ENCODE measurements at regions not wholly inside any gene's neighbourhood (a gene's known extent, or its start where the extent isn't known, plus 50 kb on each side); places are given as distances from the start of the nearest gene placed in this dataset.

DNA sequence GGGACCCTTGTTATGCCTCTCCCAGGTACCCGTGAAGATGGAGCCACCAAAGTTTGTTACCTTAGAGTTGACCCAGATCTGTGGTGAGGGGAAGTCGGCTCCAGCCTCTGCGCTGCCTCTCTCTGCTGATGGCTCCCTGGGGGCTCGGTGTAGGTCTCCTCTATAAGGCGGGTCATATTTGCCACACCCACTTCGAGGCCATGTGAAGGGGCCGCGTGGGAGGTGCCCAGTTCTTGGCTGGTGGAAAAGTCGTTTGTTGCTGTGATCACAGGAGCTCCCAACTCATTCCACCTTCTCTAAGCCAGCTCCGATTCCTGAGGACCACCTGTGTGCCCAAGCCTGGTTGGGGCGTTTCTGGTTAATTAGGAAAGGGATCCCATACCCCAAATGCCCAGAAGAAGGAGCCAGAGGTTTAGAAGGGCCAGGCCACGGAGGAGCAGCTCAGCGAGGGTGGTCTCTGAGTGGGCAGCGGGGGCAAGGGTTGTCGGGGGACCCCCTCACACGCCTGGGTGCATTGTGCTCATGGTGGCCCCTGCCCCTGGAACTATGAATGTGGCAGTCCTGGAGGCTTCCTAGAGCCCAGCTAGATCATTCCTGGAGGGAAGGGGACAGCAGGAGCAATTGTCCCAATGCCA, 296.5 kb downstream of the ZNF536 start:
- TF ChIP-seq BACH2 (CRISPR knock-in tag; IDR thresholded peaks at IDR 0.05; ENCODE audit: borderline replicate concordance) (no peak), RARB (CRISPR knock-in tag; IDR thresholded peaks at IDR 0.05) (no peak), ZFP30 (CRISPR knock-in tag; IDR thresholded peaks at IDR 0.05) (no peak), ZC3H10 (CRISPR knock-in tag; IDR thresholded peaks at IDR 0.05) (no peak)
- TF ChIP-seq, protein P1, sequence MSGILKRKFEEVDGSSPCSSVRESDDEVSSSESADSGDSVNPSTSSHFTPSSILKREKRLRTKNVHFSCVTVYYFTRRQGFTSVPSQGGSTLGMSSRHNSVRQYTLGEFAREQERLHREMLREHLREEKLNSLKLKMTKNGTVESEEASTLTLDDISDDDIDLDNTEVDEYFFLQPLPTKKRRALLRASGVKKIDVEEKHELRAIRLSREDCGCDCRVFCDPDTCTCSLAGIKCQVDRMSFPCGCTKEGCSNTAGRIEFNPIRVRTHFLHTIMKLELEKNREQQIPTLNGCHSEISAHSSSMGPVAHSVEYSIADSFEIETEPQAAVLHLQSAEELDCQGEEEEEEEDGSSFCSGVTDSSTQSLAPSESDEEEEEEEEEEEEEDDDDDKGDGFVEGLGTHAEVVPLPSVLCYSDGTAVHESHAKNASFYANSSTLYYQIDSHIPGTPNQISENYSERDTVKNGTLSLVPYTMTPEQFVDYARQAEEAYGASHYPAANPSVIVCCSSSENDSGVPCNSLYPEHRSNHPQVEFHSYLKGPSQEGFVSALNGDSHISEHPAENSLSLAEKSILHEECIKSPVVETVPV (CRISPR knock-in tag; IDR thresholded peaks at IDR 0.05) = no peak
- no peak for ATAC-seq

DNA sequence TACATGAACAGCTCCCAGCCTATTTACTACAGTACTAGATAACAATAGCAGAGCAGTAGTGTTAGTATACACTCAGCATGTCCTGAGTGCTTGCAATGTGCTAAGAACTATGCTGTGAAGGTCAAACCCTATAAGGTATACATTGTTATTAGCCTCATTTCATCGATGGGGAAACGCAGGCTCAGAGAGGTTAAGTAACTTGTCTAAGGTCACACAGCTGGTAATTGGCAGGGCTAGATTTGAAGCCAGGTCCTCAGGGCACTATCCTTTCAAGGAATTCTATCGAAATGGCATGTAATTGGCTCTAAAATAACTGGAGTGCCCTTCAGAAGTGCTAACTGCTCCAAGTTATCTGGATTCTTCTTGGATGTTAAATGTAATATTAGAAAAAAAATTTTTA, 295.6 kb downstream of the ZNF536 start:
- no peak for ATAC-seq
- TF ChIP-seq, protein P2, sequence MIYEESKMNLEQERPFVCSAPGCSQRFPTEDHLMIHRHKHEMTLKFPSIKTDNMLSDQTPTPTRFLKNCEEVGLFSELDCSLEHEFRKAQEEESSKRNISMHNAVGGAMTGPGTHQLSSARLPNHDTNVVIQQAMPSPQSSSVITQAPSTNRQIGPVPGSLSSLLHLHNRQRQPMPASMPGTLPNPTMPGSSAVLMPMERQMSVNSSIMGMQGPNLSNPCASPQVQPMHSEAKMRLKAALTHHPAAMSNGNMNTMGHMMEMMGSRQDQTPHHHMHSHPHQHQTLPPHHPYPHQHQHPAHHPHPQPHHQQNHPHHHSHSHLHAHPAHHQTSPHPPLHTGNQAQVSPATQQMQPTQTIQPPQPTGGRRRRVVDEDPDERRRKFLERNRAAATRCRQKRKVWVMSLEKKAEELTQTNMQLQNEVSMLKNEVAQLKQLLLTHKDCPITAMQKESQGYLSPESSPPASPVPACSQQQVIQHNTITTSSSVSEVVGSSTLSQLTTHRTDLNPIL (CRISPR knock-in tag; IDR thresholded peaks at IDR 0.05; ENCODE audit: low read depth) = no peak
- no peak for TF ChIP-seq TCF4 (CRISPR knock-in tag; IDR thresholded peaks at IDR 0.05; ENCODE audit: borderline replicate concordance)
- no peak for TF ChIP-seq TOX (CRISPR knock-in tag; IDR thresholded peaks at IDR 0.05; ENCODE audit: borderline replicate concordance)
- TF ChIP-seq, protein P3, sequence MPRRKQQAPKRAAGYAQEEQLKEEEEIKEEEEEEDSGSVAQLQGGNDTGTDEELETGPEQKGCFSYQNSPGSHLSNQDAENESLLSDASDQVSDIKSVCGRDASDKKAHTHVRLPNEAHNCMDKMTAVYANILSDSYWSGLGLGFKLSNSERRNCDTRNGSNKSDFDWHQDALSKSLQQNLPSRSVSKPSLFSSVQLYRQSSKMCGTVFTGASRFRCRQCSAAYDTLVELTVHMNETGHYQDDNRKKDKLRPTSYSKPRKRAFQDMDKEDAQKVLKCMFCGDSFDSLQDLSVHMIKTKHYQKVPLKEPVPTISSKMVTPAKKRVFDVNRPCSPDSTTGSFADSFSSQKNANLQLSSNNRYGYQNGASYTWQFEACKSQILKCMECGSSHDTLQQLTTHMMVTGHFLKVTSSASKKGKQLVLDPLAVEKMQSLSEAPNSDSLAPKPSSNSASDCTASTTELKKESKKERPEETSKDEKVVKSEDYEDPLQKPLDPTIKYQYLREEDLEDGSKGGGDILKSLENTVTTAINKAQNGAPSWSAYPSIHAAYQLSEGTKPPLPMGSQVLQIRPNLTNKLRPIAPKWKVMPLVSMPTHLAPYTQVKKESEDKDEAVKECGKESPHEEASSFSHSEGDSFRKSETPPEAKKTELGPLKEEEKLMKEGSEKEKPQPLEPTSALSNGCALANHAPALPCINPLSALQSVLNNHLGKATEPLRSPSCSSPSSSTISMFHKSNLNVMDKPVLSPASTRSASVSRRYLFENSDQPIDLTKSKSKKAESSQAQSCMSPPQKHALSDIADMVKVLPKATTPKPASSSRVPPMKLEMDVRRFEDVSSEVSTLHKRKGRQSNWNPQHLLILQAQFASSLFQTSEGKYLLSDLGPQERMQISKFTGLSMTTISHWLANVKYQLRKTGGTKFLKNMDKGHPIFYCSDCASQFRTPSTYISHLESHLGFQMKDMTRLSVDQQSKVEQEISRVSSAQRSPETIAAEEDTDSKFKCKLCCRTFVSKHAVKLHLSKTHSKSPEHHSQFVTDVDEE (CRISPR knock-in tag; IDR thresholded peaks at IDR 0.05) = no peak
- TF ChIP-seq, protein P4, sequence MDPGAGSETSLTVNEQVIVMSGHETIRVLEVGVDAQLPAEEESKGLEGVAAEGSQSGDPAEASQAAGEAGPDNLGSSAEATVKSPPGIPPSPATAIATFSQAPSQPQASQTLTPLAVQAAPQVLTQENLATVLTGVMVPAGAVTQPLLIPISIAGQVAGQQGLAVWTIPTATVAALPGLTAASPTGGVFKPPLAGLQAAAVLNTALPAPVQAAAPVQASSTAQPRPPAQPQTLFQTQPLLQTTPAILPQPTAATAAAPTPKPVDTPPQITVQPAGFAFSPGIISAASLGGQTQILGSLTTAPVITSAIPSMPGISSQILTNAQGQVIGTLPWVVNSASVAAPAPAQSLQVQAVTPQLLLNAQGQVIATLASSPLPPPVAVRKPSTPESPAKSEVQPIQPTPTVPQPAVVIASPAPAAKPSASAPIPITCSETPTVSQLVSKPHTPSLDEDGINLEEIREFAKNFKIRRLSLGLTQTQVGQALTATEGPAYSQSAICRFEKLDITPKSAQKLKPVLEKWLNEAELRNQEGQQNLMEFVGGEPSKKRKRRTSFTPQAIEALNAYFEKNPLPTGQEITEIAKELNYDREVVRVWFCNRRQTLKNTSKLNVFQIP (CRISPR knock-in tag; IDR thresholded peaks at IDR 0.05; ENCODE audit: borderline replicate concordance, low read depth) = no peak
- no peak for TF ChIP-seq GLIS3 (CRISPR knock-in tag; IDR thresholded peaks at IDR 0.05)
- no peak for TF ChIP-seq RARB (CRISPR knock-in tag; IDR thresholded peaks at IDR 0.05)
- TF ChIP-seq ZFP3 (CRISPR knock-in tag; IDR thresholded peaks at IDR 0.05) = no peak
- no peak for TF ChIP-seq SNAI2 (CRISPR knock-in tag; IDR thresholded peaks at IDR 0.05)
- no peak for TF ChIP-seq ZNF70 (CRISPR knock-in tag; IDR thresholded peaks at IDR 0.05)
- no peak for TF ChIP-seq ARNTL (CRISPR knock-in tag; IDR thresholded peaks at IDR 0.05; ENCODE audit: borderline replicate concordance, low read depth)

DNA sequence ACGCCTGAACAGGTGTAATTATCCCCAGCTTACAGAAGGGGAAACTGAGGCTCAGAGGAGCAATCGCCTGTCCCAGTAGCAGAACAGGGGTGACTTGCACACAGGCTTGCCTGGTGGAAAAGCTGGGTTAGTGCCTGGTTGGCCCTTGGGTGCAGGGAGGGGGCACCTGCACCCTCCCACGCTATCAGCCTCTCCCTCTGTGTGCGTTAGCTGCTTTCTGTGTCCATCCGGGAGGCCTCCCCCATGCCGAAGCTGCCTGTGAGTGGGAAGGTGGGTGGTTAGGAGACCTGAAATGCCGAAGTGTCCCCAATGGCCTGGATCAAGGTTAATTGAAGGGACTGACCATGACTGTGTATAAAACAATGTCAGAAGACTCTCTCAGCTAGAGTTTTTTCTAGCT, 295.0 kb downstream of the ZNF536 start:
- no peak for ATAC-seq
- TF ChIP-seq ZNF70 (CRISPR knock-in tag; IDR thresholded peaks at IDR 0.05) (no peak), SNAI2 (CRISPR knock-in tag; IDR thresholded peaks at IDR 0.05) (no peak), TCF4 (CRISPR knock-in tag; IDR thresholded peaks at IDR 0.05; ENCODE audit: borderline replicate concordance) (no peak)
- TF ChIP-seq, protein P2 (CRISPR knock-in tag; IDR thresholded peaks at IDR 0.05; ENCODE audit: low read depth) = no peak

DNA sequence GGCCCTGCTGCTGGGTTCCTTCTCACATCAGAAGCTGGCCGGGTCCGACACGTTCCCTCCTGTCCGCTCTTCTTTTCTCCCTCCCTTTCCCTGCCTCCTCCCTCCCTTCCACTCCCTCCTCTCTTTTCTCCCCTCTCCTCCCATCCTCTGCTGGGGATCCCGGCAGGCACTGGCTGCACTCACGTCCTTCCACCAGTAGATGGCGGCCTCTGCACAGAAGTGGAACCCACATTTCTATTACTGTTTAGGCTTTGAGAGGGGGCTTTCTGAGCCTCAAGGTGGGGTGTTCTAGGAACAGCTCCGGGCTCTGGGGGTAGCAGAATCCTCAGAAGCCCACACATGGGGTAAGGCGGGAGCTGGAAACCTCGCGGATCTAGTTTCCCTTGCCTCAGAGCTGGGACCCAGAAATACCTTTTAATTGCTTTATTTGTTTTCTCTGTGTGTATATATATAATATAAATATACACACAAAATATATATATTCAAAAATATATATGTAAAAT, 294.2 kb downstream of the ZNF536 start:
- TF ChIP-seq RARB (CRISPR knock-in tag; IDR thresholded peaks at IDR 0.05) = no peak
- TF ChIP-seq ZNF8 (CRISPR knock-in tag; IDR thresholded peaks at IDR 0.05) = no peak
- TF ChIP-seq, protein P5, sequence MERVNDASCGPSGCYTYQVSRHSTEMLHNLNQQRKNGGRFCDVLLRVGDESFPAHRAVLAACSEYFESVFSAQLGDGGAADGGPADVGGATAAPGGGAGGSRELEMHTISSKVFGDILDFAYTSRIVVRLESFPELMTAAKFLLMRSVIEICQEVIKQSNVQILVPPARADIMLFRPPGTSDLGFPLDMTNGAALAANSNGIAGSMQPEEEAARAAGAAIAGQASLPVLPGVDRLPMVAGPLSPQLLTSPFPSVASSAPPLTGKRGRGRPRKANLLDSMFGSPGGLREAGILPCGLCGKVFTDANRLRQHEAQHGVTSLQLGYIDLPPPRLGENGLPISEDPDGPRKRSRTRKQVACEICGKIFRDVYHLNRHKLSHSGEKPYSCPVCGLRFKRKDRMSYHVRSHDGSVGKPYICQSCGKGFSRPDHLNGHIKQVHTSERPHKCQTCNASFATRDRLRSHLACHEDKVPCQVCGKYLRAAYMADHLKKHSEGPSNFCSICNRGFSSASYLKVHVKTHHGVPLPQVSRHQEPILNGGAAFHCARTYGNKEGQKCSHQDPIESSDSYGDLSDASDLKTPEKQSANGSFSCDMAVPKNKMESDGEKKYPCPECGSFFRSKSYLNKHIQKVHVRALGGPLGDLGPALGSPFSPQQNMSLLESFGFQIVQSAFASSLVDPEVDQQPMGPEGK (CRISPR knock-in tag; IDR thresholded peaks at IDR 0.05; ENCODE audit: borderline replicate concordance) = no peak
- TF ChIP-seq SNAI2 (CRISPR knock-in tag; IDR thresholded peaks at IDR 0.05) = no peak
- TF ChIP-seq ARNTL (CRISPR knock-in tag; IDR thresholded peaks at IDR 0.05; ENCODE audit: borderline replicate concordance, low read depth) = no peak
- ATAC-seq = peak; percentile 72

All from SK-N-SH treated with all-trans-retinoic acid at 6 μM for 48 hours (cell line).